ENCODE measurements at regions not wholly inside any gene's neighbourhood (a gene's known extent, or its start where the extent isn't known, plus 50 kb on each side); places are given as distances from the start of the nearest gene placed in this dataset.
A peak's percentile ranks its signal among the peaks of the same experiment; 100 is the strongest.
"Not testable (repeated sequence)": the region's sequence is repeated elsewhere in the genome, so short reads cannot be mapped to it uniquely, and the experiment has no call there.

GRCh38 chrX:52261125-52261462 lies 76.4 kb downstream of the MAGED4 start:
- DNase-seq: no peak

- DNase-seq: peak; percentile 93
Observed at GRCh38 chrX:52261463-52262194, 76.9 kb downstream of the MAGED4 start.

GRCh38 chrX:52262195-52262546 lies 77.5 kb downstream of the MAGED4 start:
- DNase-seq: no peak

GRCh38 chrX:52263417-52263816 lies 78.7 kb downstream of the MAGED4 start:
- no peak for DNase-seq

- DNase-seq: no peak
Observed at GRCh38 chrX:52265713-52266112, 81.0 kb downstream of the MAGED4 start.

- not testable (repeated sequence) for DNase-seq
Observed at GRCh38 chrX:52268502-52268901, 83.8 kb downstream of the MAGED4 start.

- DNase-seq: no peak
Observed at GRCh38 chrX:52270453-52271116, 85.9 kb downstream of the MAGED4 start.

- no peak for DNase-seq
Observed at GRCh38 chrX:52271206-52271605, 86.5 kb downstream of the MAGED4 start.

- DNase-seq: no peak
Observed at GRCh38 chrX:52277666-52278065, 91.2 kb upstream of the XAGE2 start.

GRCh38 chrX:52280812-52281211 lies 88.0 kb upstream of the XAGE2 start:
- DNase-seq: no peak

GRCh38 chrX:52284865-52285264 lies 84.0 kb upstream of the XAGE2 start:
- DNase-seq: no peak

GRCh38 chrX:52298968-52299367 lies 69.9 kb upstream of the XAGE2 start:
- not testable (repeated sequence) for DNase-seq

GRCh38 chrX:52308532-52308931 lies 60.3 kb upstream of the XAGE2 start:
- not testable (repeated sequence) for DNase-seq

Data from activated CD4-positive, CD25-positive, alpha-beta regulatory T cell treated with anti-CD3 and anti-CD28 coated beads, Interleukin-2, amount 50 U/mL, for 72 hours (primary cell).